GM18511 (cell line): ENCODE measurements at regions not wholly inside any gene's neighbourhood (a gene's known extent, or its start where the extent isn't known, plus 50 kb on each side); places are given as distances from the start of the nearest gene placed in this dataset.

Experiments used
- ATAC-seq: cut with Tn5 transposase; IDR thresholded peaks from one replicate; pipeline ENCODE4 v1.9.1; 2021; ENCODE audit warnings: mild to moderate bottlenecking, moderate library complexity; ENCODE audit not compliant: unreplicated experiment

- no peak for ATAC-seq
Observed at GRCh38 chr15:81987628-81988027, 58.2 kb downstream of the MEX3B start.

DNA sequence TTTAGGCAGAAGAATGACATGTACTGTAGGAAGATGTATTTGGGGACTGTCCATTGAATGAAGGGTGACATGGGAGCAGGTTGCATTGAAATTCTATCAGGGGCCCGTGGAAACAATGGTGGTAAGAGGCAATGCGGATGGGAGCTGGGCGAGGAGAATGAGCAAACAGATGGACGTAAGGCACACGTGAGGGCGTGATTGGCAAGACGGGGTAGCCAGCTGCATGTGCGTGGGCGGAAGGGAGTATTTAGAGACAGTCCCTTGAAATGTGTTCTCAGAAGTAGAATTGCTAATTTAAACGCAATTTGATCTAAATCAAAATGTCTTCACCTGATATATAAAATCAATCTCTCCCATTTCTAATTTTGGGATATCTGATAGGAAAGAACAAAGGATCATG, 62.3 kb downstream of the MEX3B start:
- ATAC-seq, result no peak

GRCh38 chr15:81982808-81983207, 63.0 kb downstream of the MEX3B start:
- no peak for ATAC-seq

DNA sequence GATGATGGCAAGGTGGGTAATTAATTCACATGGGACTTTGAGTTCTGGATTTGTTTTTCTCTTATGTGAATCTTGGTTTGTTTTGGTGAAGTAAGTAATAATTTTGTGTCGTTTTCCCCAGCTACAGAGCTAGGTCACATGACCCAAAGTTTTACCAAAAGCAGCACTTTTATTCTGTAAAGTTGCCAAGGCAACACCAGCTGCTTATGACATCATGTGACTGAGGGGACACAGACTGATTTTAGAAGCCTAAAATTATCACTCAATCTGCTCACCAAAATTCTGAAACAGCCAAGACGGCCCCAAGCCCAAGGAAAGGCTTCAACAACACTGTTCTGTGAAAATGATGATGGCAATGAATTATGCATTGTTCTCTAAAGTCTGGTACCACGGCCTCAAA, 63.9 kb downstream of the MEX3B start:
- no peak for ATAC-seq

DNA sequence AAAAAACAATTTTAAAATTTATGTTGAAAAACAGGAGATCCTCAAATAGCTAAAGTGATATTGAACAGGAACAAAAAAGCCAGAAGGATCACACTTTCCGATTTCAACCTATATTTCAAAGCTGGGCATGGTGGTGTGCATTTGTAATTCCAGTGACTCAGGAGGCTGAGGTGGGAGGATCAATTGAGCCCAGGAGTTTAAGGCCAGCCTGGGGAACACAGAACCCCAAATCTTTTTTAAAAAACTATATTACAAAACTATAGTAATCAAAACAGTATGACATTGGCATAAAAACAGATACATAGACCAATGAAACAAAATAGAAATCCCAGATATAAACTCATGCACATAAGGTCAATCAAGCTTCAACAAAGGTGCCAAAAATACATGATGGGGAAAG, 68.4 kb downstream of the MEX3B start:
- no peak for ATAC-seq

DNA sequence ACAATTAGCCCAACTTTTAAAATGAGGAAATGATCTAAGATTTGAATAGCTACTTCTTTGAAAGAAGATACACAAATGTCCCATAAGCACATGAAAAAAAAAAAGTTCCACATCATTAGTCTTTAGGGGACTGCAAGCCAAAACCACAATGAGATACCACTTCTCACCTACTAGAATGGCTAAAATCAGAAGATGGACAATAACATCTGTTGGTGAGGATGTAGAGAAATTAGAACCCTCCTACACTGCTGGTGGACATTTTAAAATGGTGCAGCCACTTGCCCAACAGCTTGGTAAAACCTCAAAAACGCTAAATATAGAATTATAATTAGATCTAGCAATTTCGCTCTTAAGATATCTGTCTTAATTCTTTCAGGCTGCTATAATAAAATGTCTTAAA, 77.1 kb downstream of the MEX3B start:
- no peak for ATAC-seq

DNA sequence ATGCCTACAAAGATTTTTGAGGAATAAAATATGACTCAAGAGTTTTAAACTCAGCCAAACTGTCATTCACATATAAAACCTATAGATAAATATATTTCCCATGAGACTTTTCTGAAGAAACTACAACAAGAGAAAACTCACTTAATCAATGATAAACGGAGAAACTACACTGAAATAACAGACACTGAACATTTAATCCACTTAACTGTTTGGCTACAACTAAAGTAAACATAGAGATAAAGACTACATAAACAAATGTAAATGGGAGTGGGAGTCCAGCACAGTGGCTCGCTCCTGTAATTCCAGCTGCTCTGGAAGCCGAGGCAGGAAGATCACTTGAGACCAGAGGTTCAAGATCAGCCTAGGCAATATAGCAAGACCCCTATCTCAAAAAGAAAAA, 79.2 kb downstream of the MEX3B start:
- no peak for ATAC-seq

- no peak for ATAC-seq
Observed at GRCh38 chr15:81962482-81962881, 83.3 kb downstream of the MEX3B start.

- no peak for ATAC-seq
Observed at GRCh38 chr15:81959196-81959595, 86.6 kb downstream of the MEX3B start.

DNA sequence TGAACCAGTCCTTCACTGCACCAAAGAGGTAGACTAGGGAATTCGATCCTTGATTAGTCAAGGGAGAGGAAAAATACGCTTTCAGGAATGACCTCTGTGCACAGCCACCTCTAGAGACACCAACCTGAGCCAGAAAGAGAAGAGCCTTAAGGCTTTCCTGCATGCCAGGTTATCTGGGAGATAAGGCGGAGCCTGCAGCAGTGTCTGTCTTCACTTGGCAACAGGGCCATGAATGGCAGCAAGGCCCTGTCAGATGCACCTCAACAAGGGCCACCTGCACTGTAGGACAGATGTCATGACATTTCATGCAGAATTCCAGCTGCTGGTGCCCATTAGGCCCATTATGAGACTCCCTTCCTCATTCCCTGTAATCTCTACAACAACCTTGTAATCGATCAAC, 88.1 kb downstream of the MEX3B start:
- ATAC-seq, result no peak

DNA sequence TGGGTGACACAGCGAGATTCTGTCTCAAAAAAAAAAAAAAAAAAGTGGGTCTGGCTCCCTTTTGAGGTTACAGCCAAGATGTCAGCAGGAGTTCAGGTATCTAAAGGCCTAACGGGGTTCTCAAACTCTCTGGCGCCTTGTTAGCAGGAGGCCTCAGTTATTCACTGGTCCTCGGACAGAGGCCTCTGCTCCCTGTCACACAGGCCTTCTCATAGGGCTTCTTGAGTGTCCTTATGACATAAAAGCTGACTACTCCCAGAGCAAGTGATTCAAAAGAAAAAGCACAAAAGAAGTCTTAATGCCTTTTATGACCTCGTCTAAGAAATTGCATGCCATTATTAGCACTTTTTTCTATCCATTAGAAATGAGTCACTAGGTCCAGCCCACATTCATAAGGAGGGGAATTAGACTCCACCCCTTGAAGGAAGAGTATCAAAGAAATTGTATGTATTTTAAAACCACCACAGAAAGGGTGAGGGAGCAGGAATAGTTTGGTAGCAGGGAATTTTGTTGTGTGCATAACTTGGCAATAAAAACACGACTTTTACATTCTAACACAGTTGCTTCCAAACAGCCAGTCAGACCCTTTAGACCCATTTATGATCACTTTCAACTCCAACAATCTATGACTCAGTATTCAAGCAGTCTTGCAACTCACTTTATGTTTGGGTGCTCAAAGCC, 90.3 kb downstream of the MEX3B start:
- no peak for ATAC-seq

GRCh38 chr15:81954158-81954783, 91.5 kb downstream of the MEX3B start:
- no peak for ATAC-seq

DNA sequence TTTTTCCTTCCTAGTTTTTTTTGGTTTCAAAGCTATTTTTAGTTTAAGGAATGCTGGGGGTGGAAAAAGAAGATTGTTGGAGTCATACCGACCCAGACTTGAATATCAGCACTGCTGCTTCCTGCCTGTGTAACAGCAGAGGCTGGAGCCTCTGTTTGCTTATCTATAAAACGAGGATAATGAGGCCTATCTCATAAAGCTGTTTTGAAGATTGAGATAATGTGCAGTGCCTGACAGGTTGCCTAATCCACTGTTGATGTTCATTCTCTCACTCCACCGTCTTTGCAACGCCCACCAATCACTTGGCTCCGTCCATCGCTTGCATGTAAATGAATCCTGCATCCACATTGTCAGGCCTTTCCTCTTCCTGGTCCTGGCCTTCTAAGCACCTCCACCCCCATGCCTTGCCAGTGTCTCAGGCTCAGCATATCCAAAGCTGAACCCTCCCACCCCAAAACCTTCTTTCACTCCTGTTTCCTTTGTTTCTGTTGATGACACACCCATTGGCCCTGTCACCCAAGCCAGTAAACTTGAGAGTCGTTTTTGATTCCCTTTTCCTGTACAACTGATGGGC, 94.9 kb downstream of the MEX3B start:
- no peak for ATAC-seq

DNA sequence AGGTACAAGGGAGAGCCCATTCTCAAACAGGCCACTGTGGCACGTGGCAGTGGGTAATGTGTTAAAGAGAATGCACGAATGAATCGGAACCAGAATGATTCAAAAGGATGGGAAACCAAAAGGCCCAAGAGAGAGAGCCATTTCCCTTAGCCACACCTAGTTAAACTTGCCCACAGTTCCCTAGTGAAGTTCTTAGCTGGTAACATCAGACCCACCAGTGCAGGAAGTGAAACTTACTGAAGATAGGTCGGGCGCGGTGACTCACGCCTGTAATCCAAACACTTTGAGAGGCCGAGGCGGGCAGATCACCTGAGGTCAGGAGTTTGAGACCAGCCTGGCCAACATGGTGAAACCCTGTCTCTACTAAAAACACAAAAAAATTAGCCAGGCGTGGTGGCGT, 97.1 kb downstream of the MEX3B start:
- no peak for ATAC-seq

GRCh38 chr15:81948222-81948621, 97.6 kb downstream of the MEX3B start:
- ATAC-seq, result no peak

GRCh38 chr15:81947548-81947947, 98.3 kb downstream of the MEX3B start:
- ATAC-seq, result no peak

DNA sequence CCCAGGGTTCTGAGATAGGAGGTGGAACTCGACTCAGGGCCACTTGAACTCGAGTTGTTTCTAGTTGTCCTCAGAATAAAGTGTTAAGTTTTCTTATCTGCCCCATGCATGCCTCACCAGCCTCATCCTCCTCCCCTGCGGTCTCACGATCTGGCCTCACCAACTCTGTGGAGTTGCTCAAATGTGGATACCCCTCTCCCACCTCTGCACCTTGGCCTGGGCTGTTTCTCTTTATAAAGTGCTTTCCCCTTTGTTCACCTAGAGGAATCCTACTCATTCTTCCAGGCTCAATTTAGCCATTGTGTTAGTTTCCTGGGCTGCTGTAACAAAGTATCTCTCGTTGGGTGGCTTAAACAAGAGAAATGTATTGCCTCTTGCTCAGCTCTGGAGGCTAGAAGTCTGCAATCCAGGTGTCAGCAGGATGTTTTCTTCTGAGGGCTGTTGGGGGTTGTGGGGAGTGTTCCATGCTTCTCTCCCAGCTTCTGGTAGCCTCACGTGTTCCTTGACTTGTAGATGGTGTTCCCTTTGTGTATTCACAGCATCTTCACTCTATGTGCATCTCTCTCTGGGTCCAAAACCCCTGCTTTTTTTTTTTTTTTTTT, 100.7 kb downstream of the MEX3B start:
- no peak for ATAC-seq

DNA sequence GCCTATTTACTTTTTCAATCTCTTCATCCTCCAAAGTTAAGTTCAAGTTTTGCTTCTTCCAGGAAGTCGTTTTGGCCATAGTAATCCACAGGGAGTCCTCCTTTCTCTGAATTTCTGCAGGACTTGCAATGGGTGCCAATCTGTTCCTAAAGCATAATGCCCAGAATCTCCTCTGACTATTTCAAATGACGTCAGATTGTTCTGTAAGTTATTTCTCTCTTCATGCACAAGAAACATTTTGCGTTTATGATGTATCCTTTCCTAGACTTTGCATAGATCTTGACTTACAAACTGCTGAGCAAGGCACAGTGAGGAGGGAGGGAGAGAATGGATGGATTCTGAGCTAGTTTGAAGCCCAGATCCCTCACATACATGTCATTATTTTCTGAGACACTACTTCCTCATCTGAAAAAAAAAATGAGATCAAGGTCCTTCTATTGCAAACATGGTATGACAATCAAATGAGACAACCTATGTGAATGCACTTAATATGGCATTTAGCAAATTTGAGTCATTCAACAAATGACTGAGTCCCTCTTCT, 103.1 kb downstream of the MEX3B start:
- no peak for ATAC-seq

GRCh38 chr15:81942157-81942556, 103.7 kb downstream of the MEX3B start:
- ATAC-seq, result no peak

DNA sequence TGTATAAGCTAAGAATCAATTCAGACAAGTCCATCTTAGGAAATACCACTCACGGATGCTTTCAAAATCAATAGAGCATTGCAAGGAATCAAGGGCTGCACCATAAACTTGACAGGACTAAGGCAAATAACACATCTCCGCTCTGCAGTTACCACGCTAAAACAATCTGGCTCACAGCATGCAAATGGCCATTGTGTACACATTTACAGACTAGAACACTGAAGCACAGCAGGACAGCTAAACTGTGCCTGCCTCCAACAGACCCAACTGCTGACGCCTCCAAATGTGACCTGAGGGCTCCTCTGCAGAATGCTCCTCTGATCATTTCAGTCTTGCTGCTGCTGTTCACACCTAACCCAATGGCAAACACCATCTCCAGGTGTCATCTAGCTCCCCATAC, 104.3 kb downstream of the MEX3B start:
- no peak for ATAC-seq

DNA sequence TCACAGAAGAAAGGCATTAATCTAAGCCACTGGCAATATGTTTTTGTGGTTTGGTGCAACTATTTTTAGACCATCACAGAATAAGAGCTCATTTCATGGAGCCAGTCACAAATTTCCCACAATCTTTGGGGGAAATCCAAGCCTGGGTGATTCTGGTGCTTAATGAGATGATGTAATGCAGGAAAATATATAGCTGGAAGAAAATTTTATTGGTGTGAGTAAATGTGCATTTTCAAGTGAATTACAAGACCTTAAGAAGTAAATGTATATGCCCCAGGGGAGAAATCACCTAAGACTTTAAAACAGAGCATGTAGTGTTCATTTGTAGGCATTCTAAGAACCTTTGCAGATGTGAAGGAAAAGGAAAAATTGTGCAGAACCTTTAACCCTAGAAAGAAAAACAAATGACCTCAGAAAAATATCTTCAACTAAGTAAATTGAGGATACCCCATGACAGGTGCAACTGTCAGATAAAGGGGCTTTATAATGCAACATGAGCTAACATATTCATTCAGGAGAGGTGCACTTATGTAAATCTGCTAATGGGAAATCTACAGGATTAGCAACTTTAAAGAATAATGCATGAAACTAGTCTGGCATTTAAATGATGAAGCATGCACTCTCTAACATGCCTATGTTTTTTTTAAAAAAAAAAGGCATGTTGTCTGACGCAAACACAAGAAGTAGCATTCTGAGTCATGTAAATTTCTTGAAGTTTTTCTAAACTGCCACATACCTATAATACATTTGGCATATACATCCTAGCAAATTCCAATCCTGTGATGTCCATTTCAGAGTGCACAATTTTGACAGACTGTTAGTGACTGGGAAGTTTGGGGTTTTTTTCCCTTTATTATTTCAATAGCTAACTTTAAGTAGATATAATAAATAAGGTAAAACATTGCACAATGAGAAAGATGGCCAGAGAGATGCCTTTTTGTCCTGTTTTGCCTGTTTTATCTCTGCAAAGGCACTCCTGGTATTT, 105.1 kb downstream of the MEX3B start:
- no peak for ATAC-seq
